ENCODE measurements at regions not wholly inside any gene's neighbourhood (a gene's known extent, or its start where the extent isn't known, plus 50 kb on each side); places are given as distances from the start of the nearest gene placed in this dataset.

GRCh38 chr1:219681876-219682275 is 69.0 kb upstream of the ZC3H11B start:
- DNase-seq (ENCODE audit: low read depth in 3 of 3, low spot score in 2 of 3): no peak

DNA sequence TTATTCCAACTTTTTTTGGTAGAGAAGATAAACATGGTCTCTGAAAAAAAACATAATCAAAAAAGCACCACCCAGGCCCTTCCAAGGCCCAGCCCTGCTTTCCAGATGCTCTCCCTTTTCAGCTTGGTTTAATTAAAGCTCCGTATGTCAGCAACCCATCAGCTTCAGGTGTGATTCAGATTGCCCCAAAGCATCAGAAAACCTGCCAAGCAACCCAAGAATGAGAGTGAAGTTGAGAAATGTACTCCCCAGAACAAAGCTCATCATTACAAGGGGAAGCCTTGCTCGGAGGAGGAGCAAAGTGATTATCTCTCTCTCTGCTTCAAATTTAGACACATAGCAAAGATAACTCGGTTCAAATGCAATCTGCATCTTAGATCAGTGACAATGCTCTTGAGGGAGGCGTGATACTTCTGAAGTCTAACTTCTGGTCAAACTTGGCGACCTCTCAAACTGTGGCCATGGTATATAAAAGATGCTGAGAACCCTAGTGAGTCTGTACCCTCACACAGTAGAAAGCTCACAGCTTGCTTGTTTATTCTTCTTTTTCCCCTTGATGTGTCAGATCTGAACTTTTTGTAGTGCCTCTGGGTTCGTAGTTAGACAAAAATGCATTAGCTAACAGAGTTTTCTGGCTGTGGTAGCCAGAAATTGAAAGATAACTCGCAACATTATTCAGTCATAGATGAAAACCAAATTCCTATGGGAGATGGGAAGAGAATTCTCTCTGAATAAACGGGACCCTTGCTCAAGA is 63.3 kb upstream of the ZC3H11B start:
- no peak for DNase-seq (ENCODE audit: low read depth in 3 of 3, low spot score in 2 of 3)

DNA sequence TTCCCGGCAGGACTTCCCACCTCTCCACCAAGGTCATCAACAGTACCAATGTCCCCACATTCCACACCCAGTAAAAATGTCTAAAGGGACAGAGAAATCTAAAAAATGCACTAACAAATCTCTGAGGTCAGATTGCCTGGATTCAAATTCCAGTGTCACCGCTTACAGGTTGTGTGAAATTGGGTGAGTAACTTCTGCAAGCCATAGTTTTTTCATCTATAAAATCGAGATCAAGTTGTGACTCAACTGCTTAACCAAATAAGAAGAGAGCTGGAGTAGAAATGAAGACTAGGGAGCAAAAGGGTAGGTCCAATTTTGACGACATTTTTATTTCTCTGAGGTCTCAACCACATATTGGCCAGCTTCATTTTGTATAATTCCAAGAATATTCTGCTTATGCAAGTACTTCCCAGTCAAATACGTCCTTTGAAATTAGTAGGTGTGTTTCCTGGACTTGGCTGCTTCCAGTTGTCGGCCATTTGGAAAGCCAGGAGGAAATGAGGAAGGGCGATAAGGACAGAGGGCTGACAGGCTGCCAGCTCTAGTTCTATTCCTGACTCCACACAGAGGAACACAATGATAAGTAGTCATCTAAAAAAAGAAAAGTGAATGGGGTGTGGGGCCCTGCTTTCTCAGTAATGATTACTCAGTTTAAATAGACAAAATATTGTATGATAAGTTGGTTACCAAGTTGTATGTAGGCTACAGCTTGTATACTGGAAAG is 57.7 kb upstream of the ZC3H11B start:
- no peak for DNase-seq (ENCODE audit: low read depth in 3 of 3, low spot score in 2 of 3)

DNA sequence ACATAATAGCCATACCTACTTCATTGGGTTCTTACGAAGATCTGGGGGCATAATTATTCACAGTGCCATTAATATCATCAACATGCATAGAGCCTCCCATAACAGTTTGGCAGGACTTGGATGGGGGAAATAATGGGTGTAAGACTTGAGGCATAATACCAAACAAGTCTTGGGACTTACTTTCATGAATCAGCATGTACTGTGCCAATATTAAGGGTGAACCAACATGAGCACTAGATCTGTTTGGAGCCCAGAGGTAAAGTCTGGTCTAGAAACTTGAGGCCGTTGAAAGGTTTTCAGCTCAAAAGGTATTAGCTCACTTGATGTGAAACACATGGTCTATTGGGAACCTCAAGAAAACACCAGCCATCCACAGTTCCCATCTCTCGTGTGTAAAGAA is 56.7 kb upstream of the ZC3H11B start:
- no peak for DNase-seq (ENCODE audit: low read depth in 3 of 3, low spot score in 2 of 3)

DNA sequence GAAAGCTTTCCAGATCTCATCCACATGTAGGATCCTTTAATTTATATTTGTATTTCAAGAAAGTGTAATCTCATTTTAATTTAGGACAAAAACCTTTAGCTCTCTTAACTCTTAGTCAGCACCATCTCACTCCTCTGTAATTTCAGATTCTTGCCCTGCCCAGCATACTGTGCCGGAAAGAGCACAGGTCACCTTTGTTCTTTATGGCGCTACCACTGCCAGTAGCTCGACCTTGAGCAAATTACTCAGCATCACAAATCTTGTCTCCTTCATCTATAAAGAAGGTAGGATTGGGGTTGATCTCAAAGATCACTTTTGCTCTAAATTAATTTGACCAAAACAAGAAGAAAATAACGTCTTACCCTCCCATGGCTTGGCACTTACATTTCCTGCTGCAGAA is 56.1 kb upstream of the ZC3H11B start:
- DNase-seq (ENCODE audit: low read depth in 3 of 3, low spot score in 2 of 3): no peak

- no peak for DNase-seq (ENCODE audit: low read depth in 3 of 3, low spot score in 2 of 3)
These were observed 55.5 kb upstream of the ZC3H11B start for GRCh38 chr1:219668446-219668845.

GRCh38 chr1:219666242-219666641 is 53.3 kb upstream of the ZC3H11B start:
- DNase-seq (ENCODE audit: low read depth in 3 of 3, low spot score in 2 of 3): no peak

DNA sequence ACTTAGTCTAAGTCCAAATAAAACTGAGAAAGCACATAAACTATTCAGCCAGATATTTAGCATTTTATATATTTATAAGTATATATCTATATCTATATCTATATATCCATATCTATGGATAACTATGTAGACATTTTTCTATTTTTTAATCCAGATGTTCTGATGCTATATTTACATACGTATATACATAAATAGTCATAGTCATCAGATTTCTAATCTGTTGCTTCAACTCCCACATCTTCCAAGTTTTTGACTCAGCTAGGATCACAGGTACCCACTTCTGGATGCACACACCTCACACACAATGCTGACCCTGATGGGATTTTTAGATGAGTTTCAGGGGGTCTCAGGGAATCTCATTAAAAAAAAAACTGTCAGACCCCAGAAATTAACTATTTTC is 52.2 kb upstream of the ZC3H11B start:
- no peak for DNase-seq (ENCODE audit: low read depth in 3 of 3, low spot score in 2 of 3)

GRCh38 chr1:219664310-219665029 is 51.6 kb upstream of the ZC3H11B start:
- DNase-seq (ENCODE audit: low read depth in 3 of 3, low spot score in 2 of 3): no peak

Measured in right renal cortex interstitium (tissue), 3 donors.